Upper lobe of left lung (tissue), 4 donors: ENCODE measurements at regions not wholly inside any gene's neighbourhood (a gene's known extent, or its start where the extent isn't known, plus 50 kb on each side); places are given as distances from the start of the nearest gene placed in this dataset.
"Not testable (repeated sequence)": the region's sequence is repeated elsewhere in the genome, so short reads cannot be mapped to it uniquely, and the experiment has no call there.

ENCODE experiments used
- EP300 ChIP-seq, 4 donors: sonication (generic); formaldehyde crosslinking; IDR thresholded peaks; one replicate each; pipeline ENCODE4 v1.5.1; 2017; ENCODE audit warnings: antibody characterized with exemption in 4 of 4, control low read depth in 2 of 4
- POLR2A ChIP-seq, 4 donors: fragments of 450-650 bp; IDR thresholded peaks; one replicate each; pipeline ENCODE4 v1.5.1; 2016 to 2017; ENCODE audit warnings: antibody characterized with exemption in 4 of 4, mild to moderate bottlenecking in 2 of 4
- POLR2AphosphoS5 ChIP-seq, 2 donors: sonication (generic); formaldehyde crosslinking; IDR thresholded peaks; one replicate each; pipeline ENCODE4 v1.5.1; 2017; ENCODE audit warnings: antibody characterized with exemption in 2 of 2
- TF ChIP-seq, protein P1 (sequence below), 6 experiments: fragments of 450-650 bp in 4 of 6; fragments of 200-600 bp in 2 of 6; sonication (generic) in 2 of 6; IDR thresholded peaks; one replicate each; pipeline ENCODE4 v1.5.1; 2016 to 2019; ENCODE audit warnings: antibody characterized with exemption in 6 of 6

GRCh38 chr21:13310570-13311524, 298.7 kb upstream of the POTED start:
- TF ChIP-seq, protein P1, sequence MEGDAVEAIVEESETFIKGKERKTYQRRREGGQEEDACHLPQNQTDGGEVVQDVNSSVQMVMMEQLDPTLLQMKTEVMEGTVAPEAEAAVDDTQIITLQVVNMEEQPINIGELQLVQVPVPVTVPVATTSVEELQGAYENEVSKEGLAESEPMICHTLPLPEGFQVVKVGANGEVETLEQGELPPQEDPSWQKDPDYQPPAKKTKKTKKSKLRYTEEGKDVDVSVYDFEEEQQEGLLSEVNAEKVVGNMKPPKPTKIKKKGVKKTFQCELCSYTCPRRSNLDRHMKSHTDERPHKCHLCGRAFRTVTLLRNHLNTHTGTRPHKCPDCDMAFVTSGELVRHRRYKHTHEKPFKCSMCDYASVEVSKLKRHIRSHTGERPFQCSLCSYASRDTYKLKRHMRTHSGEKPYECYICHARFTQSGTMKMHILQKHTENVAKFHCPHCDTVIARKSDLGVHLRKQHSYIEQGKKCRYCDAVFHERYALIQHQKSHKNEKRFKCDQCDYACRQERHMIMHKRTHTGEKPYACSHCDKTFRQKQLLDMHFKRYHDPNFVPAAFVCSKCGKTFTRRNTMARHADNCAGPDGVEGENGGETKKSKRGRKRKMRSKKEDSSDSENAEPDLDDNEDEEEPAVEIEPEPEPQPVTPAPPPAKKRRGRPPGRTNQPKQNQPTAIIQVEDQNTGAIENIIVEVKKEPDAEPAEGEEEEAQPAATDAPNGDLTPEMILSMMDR (IDR thresholded peaks at IDR 0.05), result not testable (repeated sequence)
- TF ChIP-seq POLR2AphosphoS5, EP300, POLR2A (IDR thresholded peaks at IDR 0.05): not testable (repeated sequence)
